Limb (tissue), 2 donors: ENCODE measurements at regions not wholly inside any gene's neighbourhood (a gene's known extent, or its start where the extent isn't known, plus 50 kb on each side); places are given as distances from the start of the nearest gene placed in this dataset.

Source experiments
- DNase-seq, 2 donors: peaks; one replicate each; pipeline ENCODE4 v3.0.0-alpha.2; 2016; ENCODE audit errors: extremely low spot score in 2 of 2

- DNase-seq, result no peak
Observed at GRCh38 chr15:77798151-77798835, 165.6 kb upstream of the LINGO1 start.

DNA sequence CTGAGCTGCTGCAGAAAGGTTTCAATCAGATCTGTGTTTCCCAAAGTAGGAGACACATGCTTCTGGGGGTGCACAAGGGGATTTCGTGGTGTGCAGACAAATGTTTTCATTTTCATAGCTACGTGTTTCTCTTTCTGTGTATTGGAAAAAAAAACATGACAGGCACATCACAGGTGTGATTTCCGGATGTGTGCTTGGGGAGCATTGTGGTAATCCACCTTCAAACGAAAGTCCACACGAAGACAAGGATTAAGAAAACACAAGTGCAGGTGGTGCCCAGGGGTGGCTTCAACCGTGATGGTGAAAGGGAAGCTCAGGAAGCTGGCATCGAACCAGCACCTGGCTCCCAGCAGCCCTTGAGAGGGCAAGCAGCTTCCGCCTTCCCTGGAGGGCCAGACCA lies 164.6 kb upstream of the LINGO1 start:
- no peak for DNase-seq

GRCh38 chr15:77796046-77796729 lies 163.5 kb upstream of the LINGO1 start:
- no peak for DNase-seq

DNA sequence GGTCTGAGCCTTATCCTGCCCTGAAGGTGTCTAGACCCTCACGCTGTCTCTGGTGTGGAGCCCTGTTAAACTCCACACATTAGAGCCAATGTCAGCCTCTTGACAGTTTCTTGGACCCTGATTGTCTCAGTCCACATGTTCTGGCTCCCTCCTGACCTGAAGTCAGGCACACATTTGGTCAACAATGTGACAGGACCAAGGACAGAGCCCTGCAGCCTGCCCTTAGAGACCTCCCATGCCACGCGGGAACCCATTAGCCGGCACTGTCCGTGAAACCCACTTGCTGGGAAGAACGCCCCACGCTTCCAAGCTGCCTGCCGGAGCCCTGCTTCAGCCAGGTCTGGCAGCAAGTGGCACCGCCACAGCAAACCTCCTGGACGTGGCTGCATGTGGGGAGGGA lies 162.7 kb upstream of the LINGO1 start:
- no peak for DNase-seq

DNA sequence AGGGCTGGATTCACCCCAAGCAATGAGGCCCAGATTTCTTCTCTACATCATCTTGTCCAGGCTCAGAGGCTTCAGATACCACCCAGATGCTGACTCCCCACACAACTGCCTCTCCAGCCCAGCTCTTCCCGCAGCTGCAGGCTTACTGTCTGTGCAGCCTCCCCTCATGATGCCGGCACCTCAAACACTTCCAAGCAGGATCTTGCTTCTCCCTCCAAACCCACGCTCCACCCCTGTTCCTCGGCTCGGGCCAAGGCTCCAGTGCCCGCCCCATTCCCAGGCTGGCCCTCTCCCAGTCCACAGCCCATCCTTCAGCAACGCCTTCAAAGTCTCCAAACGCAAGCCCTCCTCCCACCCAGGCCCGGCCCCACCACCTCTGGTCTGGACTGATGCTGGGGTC lies 159.2 kb upstream of the LINGO1 start:
- no peak for DNase-seq

GRCh38 chr15:77790481-77790880 lies 157.8 kb upstream of the LINGO1 start:
- no peak for DNase-seq

GRCh38 chr15:77786956-77787355 lies 154.2 kb upstream of the LINGO1 start:
- no peak for DNase-seq

DNA sequence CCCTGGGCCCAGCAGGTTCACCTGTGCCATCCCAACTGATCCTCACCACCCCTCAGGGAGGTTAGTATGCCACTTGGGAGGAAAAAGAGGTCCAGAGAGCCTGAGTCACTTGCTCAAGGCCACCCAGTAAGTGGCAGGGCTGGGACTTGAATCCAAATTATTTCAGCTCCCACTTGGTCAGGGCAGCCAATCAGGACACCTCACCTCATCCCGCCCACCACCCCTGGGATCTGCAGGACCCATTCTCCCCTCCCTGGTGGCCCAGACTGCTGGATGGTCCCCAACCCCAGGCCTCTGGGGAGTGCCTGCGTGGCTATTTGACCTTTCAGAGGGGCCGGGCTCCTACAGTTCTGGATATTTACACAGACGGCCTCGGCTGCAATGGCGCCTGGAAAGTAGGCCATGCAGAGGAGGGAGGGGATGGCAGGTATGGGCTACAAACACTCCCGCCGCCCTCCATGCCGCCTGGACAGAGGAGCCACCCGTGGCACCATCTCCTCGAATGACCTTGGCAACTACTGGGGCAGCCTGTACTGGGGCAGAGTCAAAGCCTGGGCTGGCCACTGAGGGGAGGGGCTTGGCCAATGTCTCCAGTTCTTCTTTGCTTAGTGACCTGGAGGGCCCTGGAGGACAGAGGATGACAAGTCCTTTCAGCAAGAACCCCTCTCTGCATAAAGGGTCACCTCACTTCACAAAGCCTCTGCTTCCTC lies 153.6 kb upstream of the LINGO1 start:
- no peak for DNase-seq

- DNase-seq, result no peak
Observed at GRCh38 chr15:77784361-77785292, 151.9 kb upstream of the LINGO1 start.

DNA sequence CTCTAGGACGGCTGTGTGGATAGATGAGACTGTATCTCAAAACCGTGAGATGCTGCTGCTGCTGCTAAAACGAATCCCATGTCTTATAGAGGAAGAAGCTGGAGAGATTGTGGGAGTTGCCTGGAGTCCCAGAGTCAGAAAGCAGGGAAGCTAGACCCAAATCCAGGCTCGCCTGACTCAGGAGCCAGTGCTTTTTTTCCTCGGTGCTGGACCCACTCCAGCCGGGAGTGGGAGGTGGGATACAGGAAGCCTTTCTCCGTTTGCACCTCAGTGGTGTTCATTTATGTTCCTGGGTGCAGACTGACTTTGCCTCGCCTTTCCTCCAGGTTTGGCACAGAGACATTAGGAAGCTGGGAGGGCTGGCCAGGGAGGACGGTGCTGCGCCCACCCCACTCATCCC lies 150.9 kb upstream of the LINGO1 start:
- no peak for DNase-seq

GRCh38 chr15:77782691-77783090 lies 150.0 kb upstream of the LINGO1 start:
- DNase-seq, result no peak

GRCh38 chr15:77781946-77782240 lies 149.2 kb upstream of the LINGO1 start:
- DNase-seq, result no peak

- no peak for DNase-seq
Observed at GRCh38 chr15:77781151-77781945, 148.6 kb upstream of the LINGO1 start.

DNA sequence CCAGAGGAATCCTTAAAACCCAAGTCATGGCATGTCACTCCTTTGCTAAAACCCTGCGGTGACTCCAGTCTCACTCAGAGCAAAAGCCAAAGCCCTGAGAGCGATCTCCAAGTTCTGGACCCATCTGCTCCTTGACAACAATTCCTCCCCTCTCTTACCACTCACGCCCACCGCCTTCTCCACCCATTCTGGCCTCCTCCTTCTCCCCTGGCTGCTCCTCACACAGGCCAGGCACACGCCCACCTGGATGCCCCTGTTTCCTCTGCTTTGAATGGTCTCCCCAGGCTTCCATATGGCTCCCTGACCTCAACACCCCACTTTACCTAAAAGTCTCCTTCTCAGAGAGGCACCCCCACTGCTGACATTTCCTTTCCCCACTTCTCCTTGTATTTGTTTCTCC lies 146.1 kb upstream of the LINGO1 start:
- no peak for DNase-seq

- no peak for DNase-seq
Observed at GRCh38 chr15:77775837-77776236, 143.1 kb upstream of the LINGO1 start.

- DNase-seq, result no peak
Observed at GRCh38 chr15:77775373-77775772, 142.7 kb upstream of the LINGO1 start.

DNA sequence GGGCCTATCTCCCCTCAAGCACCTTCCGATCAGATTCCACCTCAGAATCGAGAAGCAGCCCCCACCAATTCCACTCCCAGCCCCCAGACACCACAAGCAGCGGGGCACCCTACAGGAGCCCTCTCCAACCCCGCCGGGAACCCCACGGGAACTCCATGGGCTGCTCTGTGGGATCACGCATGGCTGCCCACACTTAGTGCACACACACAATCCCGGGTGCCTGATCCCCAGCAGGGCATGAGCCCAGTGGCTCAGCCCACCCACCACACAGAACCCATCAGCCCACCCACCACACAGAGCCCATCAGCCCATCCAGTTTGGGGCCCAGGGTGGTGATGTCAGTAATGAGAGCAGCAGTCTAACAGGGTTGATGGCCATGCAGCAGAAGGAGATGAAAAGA lies 141.6 kb upstream of the LINGO1 start:
- no peak for DNase-seq

- no peak for DNase-seq
Observed at GRCh38 chr15:77773903-77774302, 141.2 kb upstream of the LINGO1 start.

GRCh38 chr15:77772641-77773402 lies 140.1 kb upstream of the LINGO1 start:
- no peak for DNase-seq

DNA sequence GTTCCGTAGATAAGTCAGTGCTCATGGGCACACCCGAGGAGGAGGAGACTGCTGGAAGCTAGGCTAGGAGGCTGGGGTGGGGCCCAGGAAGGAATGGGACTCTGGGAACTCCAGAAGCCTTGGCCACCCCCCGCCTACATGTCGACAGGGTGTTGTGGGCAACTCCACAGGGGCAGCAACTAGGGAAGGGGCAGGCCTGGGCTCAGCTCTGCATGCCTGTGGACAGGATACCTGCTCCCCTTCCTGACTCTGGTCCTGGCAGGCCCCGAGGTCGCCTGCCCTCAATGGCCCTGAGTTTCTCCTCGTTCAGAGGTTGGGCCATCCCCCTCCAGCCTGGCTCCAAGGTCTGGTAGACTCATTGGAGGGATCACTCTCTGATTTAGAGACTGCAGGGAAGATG lies 138.9 kb upstream of the LINGO1 start:
- DNase-seq, result no peak
